ENCODE measurements at regions not wholly inside any gene's neighbourhood (a gene's known extent, or its start where the extent isn't known, plus 50 kb on each side); places are given as distances from the start of the nearest gene placed in this dataset.
"Not testable (repeated sequence)": the region's sequence is repeated elsewhere in the genome, so short reads cannot be mapped to it uniquely, and the experiment has no call there.

GRCh38 chr3:20403986-20404740 lies 218.2 kb upstream of the SGO1 start:
- intact Hi-C loops (cut with DNase I) = no loop called here
- DNase-seq (ENCODE audit: low spot score) = no peak

DNA sequence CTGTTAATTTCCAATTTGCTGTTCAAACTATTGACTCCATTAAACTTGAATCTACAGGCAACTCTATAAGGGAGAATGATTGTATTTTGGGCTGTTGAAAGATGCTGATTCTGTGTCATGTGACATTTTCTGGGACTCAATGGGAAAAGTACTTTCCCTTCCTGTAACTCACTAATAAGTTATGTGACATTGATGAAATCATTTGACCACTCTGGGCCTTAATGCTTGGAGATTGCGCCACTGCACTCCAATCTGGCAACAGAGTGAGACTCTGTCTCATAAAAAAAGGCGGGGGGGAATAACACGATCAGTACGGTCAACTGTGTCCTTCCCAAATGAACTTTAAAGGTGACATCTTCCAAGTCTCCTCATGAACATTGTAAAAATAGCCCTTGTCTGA lies 215.2 kb upstream of the SGO1 start:
- intact Hi-C loops (cut with DNase I) = no loop called here
- DNase-seq (ENCODE audit: low spot score) = no peak

GRCh38 chr3:20400686-20401085 lies 214.7 kb upstream of the SGO1 start:
- intact Hi-C loops (cut with DNase I) = no loop called here
- no peak for DNase-seq (ENCODE audit: low spot score)

DNA sequence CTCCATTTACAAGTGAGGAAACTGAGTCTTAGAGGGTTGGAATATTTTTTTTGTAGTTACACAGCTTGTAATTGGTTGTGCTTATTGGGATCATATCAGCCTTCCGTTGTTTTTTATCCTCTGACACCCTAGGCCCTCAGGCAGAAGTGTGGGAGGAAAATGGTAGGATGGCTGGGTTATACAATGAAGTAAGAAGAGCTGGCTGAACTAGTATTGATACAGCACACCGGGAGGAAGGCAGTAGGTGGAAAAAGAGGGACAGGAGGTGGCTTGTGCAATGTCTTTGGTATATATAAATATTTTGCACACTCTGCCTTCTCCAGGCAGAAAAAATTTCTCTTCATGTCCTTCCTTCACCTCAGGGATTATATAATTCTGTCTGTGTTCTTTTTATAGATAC lies 214.3 kb upstream of the SGO1 start:
- DNase-seq (ENCODE audit: low spot score) = no peak
- intact Hi-C loops (cut with DNase I) = no loop called here

DNA sequence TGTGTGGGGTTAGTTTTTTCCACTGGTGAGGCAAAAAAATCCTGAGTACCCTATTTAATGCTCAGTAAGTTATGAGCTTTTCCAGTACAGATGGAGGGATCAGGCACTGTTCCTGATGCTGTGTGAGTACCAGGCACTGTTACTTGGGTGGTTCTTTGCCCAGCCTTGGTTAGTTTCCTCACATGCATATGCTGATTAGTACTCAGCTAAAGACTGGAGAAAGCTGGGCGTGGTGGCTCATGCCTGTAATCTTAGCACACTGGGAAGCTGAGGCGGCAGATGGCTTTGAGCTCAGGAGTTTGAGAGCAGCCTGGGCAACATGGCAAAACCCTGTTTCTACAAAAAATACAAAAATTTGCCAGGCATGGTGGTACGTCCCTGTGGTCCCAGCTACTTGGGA lies 210.3 kb upstream of the SGO1 start:
- no peak for DNase-seq (ENCODE audit: low spot score)
- intact Hi-C loops (cut with DNase I) = no loop called here

GRCh38 chr3:20395692-20396091 lies 209.7 kb upstream of the SGO1 start:
- DNase-seq (ENCODE audit: low spot score) = no peak

GRCh38 chr3:20394243-20394642 lies 208.2 kb upstream of the SGO1 start:
- intact Hi-C loops (cut with DNase I) = no loop called here

More at GRCh38 chr3:20395692-20396091, 209.7 kb upstream of the SGO1 start:
- intact Hi-C loops (cut with DNase I) = no loop called here

DNA sequence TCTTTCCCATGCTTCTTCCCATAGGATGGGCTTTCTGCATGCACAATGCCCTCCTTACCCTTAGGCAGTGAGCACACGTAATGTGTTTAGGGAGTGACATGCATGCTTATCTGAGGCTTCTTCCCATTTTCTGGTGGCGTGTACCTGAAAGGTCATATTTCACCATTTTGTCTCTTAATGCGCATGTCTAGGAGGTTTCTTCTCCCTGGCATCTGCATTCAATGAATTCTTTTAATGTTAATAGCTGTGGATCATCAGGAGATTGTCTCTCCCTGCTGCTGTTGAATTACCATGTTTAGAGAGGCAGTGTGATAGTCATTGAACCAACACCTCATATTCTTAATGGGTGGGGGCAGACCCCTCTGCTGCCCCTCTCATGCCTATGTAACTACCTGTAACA lies 205.6 kb upstream of the SGO1 start:
- intact Hi-C loops (cut with DNase I) = no loop called here

More at GRCh38 chr3:20394243-20394642, 208.2 kb upstream of the SGO1 start:
- no peak for DNase-seq (ENCODE audit: low spot score)

DNA sequence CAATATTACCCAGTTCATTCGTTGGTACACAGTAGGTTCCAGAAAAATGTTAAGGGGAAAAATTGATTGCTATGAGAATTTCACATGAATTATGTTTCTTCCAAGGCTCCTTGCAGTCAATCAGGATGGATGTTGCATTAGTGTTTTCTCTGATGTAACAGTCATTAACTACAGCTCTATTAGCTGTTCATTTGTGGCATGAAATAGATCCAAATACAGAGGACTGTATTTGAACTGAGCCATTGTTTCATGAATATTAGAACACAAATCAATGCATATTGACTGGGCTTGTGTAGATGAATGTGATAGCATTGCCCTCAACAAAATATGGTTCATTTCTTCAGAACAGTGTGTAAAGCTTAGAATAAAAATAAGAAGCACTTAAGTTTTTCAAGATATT lies 203.0 kb upstream of the SGO1 start:
- intact Hi-C loops (cut with DNase I) = no loop called here
- DNase-seq (ENCODE audit: low spot score) = no peak

More for the DNA sequence above, 205.6 kb upstream of the SGO1 start:
- DNase-seq (ENCODE audit: low spot score) = no peak

DNA sequence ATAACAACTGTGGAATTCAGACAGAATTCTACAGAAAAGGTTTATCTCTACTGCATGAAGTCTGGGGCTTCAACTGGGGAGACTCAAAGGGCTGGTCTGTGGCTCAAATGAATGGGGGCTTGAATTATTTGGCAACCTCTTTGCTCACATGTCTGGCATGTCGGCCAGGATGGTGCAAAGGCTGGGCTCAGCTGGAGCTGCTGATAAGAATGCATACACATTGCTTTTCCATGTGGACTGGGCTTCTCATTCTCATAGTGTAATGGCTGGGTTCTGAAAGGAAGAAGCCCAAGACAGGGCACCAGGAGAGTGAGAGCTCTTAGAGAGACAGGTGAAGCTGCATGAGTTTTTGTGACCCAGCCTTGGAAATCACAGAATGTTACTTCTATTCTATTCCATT lies 194.3 kb upstream of the SGO1 start:
- intact Hi-C loops (cut with DNase I) = no loop called here
- no peak for DNase-seq (ENCODE audit: low spot score)

- DNase-seq (ENCODE audit: low spot score) = no peak
- intact Hi-C loops (cut with DNase I) = no loop called here
Observed at GRCh38 chr3:20378315-20378714, 192.3 kb upstream of the SGO1 start.

- intact Hi-C loops (cut with DNase I) = no loop called here
- DNase-seq (ENCODE audit: low spot score) = no peak
Observed at GRCh38 chr3:20376665-20377217, 190.7 kb upstream of the SGO1 start.

DNA sequence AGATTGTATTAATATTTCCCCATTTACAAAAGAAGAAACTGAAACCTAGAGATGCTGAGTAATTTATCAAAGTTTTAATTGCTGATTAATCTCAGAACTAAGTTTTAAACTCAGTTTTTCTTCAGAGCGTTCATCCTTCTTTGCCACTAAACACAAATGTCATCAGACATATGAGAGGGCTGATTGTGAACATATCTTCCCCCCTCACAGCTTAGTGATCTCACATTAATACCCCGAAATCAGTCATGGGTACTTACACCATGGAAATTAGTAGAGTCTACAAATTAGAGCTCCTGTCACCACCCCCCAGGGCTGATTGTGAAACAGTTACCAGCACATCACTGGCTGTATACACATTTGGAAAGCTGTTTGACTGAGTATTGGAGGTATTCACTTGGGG lies 189.3 kb upstream of the SGO1 start:
- intact Hi-C loops (cut with DNase I) = no loop called here
- DNase-seq (ENCODE audit: low spot score) = no peak

GRCh38 chr3:20370273-20371063 lies 184.5 kb upstream of the SGO1 start:
- DNase-seq (ENCODE audit: low spot score); intact Hi-C loops (cut with DNase I): not testable (repeated sequence)

GRCh38 chr3:20361000-20361399 lies 175.0 kb upstream of the SGO1 start:
- DNase-seq (ENCODE audit: low spot score) = no peak
- intact Hi-C loops (cut with DNase I) = no loop called here

DNA sequence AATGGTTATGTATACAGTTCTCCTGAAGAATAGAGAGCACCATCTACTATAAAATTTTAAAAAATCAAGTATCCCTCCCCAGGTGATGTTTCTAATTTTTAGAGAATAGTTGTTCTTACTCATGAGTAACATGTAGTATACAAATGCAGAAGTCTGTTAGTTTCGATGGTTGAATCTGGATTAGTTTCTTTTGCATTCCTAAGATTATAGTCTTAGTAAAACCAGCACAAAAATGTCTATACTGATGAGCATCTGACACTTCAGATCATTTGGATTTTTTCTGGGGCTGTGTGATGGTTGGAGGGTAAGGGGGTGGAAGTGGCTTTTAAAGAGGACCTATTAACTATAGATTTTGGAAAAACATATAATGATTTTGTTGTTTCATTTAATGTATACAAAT lies 167.3 kb upstream of the SGO1 start:
- intact Hi-C loops (cut with DNase I) = no loop called here

DNA sequence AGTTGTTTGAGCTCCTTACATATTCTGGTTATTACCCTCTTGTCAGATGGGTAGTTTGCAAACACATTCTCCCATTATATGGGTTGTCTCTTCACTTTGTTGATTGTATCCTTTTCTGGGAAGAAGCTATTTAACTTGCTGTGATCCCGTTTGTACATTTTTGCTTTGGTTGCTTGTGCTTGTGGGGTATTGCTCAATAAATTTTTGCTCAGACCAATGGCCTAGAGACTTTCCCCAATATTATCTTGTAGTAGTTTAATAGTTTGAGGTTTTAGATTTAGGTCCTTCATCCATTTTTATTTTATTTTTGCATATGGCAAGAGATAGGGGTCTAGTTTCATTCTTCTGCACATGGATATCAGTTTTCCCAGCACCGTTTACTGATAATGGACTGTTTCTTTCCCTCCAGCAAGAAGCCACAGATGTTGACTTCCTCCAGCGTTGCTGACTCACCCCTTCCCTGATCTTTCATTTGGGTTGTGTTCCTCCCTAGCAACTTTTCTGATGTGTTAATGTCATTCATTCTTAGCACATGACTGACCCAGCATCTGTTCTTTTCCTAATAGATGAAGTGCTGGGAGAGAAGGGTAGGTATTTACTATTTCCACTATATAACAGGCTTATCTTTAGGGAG lies 166.7 kb upstream of the SGO1 start:
- no peak for DNase-seq (ENCODE audit: low spot score)
- intact Hi-C loops (cut with DNase I) = no loop called here

More for the DNA sequence above, 167.3 kb upstream of the SGO1 start:
- no peak for DNase-seq (ENCODE audit: low spot score)

DNA sequence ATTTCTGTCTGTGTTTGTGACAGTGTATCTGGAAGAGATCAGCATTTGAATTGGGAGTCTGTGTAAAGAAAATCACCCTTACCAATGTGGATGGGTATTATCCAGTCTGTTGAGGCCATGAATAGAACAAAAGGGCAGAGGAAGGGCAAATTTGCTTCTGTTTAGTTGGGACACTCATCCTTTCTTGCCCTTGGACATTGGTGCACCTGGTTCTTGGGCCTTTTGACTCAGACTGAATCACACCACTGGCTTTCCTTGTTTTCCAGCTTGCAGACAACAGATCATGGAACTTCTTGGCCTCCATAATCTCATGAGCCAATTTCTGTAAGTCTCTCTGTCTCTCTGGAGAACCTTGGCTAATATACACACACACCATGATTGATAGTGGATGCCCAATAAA lies 164.4 kb upstream of the SGO1 start:
- intact Hi-C loops (cut with DNase I) = no loop called here
- no peak for DNase-seq (ENCODE audit: low spot score)

- DNase-seq (ENCODE audit: low spot score) = no peak
- intact Hi-C loops (cut with DNase I) = loop anchor here (10.0 kb wide), 2 partner anchors 1548 to 1768 kb away; no protein-coding TSS in a partner anchor
Observed at GRCh38 chr3:20346916-20347315, 160.9 kb upstream of the SGO1 start.

DNA sequence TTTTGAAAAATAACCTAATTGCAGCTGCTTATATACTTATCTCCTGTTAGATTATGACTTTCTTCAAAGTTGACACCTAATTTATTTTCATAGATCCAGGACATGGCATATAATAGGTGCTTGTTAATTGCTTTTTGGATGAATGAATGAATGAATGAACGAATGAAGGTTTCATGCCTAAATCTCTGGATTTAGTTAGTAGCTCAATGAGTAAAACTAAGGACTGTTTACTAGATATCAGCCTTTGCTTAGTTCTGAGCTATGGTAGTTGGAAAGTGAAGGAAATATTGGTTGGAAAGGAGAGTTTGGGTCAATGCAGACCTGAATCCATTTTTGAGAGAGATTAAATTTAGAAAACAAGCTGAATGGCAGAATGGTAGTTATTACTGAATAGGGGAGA lies 160.4 kb upstream of the SGO1 start:
- intact Hi-C loops (cut with DNase I) = loop anchor here (10.0 kb wide), 2 partner anchors 1548 to 1768 kb away; no protein-coding TSS in a partner anchor
- DNase-seq (ENCODE audit: low spot score) = no peak
